Activated CD4-positive, alpha-beta memory T cell treated with anti-CD3 and anti-CD28 coated beads for 36 hours (primary cell): ENCODE measurements at regions not wholly inside any gene's neighbourhood (a gene's known extent, or its start where the extent isn't known, plus 50 kb on each side); places are given as distances from the start of the nearest gene placed in this dataset.
A peak's percentile ranks its signal among the peaks of the same experiment; 100 is the strongest.
"Not testable (repeated sequence)": the region's sequence is repeated elsewhere in the genome, so short reads cannot be mapped to it uniquely, and the experiment has no call there.

Experiments used
- CTCF ChIA-PET: fragments of 350-600 bp; sonication (Branson Sonifier 250); formaldehyde crosslinking; loops from one replicate; lab custom pipeline; 2021; ENCODE audit warnings: antibody characterized with exemption, inconsistent platforms; lab: Charles Lee
- POLR2A ChIA-PET: fragments of 350-600 bp; sonication (Branson Sonifier 250); formaldehyde crosslinking; loops from one replicate; lab custom pipeline; 2021; ENCODE audit warnings: antibody characterized with exemption; lab: Charles Lee
- DNase-seq: peaks from one replicate; pipeline ENCODE4 v3.0.0-alpha.2; 2020
- H3K27ac Mint-ChIP-seq: one replicate; pipeline ENCODE4 v1.8.0; 2021; ENCODE audit warnings: mixed read lengths
- H3K27me3 Mint-ChIP-seq: one replicate; pipeline ENCODE4 v1.8.0; 2021; ENCODE audit warnings: mixed read lengths
- H3K36me3 Mint-ChIP-seq: one replicate; pipeline ENCODE4 v1.8.0; 2021; ENCODE audit warnings: mixed read lengths
- H3K4me1 Mint-ChIP-seq: one replicate; pipeline ENCODE4 v1.8.0; 2021; ENCODE audit warnings: low read depth, mixed read lengths
- H3K4me3 Mint-ChIP-seq: one replicate; pipeline ENCODE4 v1.8.0; 2021; ENCODE audit warnings: mild to moderate bottlenecking, mixed read lengths
- H3K9me3 Mint-ChIP-seq: one replicate; pipeline ENCODE4 v1.8.0; 2021; ENCODE audit warnings: mixed read lengths
- intact Hi-C: fragments of 100-400 bp; cut with micrococcal nuclease; formaldehyde crosslinking; loops from one replicate; pipeline ENCODE4 v1.15.1; 2023

GRCh38 chr11:21752475-21753243 lies 440.2 kb upstream of the ANO5 start:
- H3K27ac Mint-ChIP-seq, POLR2A ChIA-PET, H3K36me3 Mint-ChIP-seq, H3K27me3 Mint-ChIP-seq, CTCF ChIA-PET, H3K4me1 Mint-ChIP-seq, intact Hi-C loops, DNase-seq: not testable (repeated sequence)
- Mint-ChIP-seq H3K9me3 (peaks cover 33% of the 10 kb centered on the region), H3K4me3 (peak overlapping the region; percentile 25)

- POLR2A ChIA-PET, intact Hi-C loops, H3K27me3 Mint-ChIP-seq, H3K4me1 Mint-ChIP-seq, H3K4me3 Mint-ChIP-seq, CTCF ChIA-PET, H3K36me3 Mint-ChIP-seq, H3K27ac Mint-ChIP-seq, DNase-seq: not testable (repeated sequence)
- peaks cover 33% of the 10 kb centered on the region for H3K9me3 Mint-ChIP-seq
These were observed 439.6 kb upstream of the ANO5 start for GRCh38 chr11:21753244-21753767.

GRCh38 chr11:21761000-21761399 lies 431.9 kb upstream of the ANO5 start:
- H3K27me3 Mint-ChIP-seq = no peaks in the 10 kb centered on the region
- H3K9me3 Mint-ChIP-seq = peaks cover 34% of the 10 kb centered on the region
- DNase-seq = no peak
- H3K36me3 Mint-ChIP-seq = no peaks in the 10 kb centered on the region
- no peaks in the 10 kb centered on the region for H3K4me1 Mint-ChIP-seq
- H3K4me3 Mint-ChIP-seq = no peak overlapping the region
- intact Hi-C loops = no loop called here
- no peak overlapping the region for H3K27ac Mint-ChIP-seq
- POLR2A ChIA-PET = no interaction called here
- CTCF ChIA-PET = no interaction called here

GRCh38 chr11:21768388-21768787 lies 424.5 kb upstream of the ANO5 start:
- H3K9me3 Mint-ChIP-seq = peaks cover 6% of the 10 kb centered on the region
- no peak for DNase-seq
- POLR2A ChIA-PET = no interaction called here
- no peak overlapping the region for H3K27ac Mint-ChIP-seq
- CTCF ChIA-PET = no interaction called here
- H3K4me1 Mint-ChIP-seq = no peaks in the 10 kb centered on the region
- intact Hi-C loops = no loop called here
- H3K4me3 Mint-ChIP-seq = no peak overlapping the region
- no peaks in the 10 kb centered on the region for H3K27me3 Mint-ChIP-seq
- H3K36me3 Mint-ChIP-seq = no peaks in the 10 kb centered on the region

- intact Hi-C loops = no loop called here
- ChIA-PET CTCF (no interaction called here), POLR2A (no interaction called here)
- H3K9me3 Mint-ChIP-seq = peaks cover 6% of the 10 kb centered on the region
- no peaks in the 10 kb centered on the region for H3K27me3 Mint-ChIP-seq
- no peaks in the 10 kb centered on the region for H3K36me3 Mint-ChIP-seq
- no peak overlapping the region for H3K27ac Mint-ChIP-seq
- no peak for DNase-seq
- H3K4me3 Mint-ChIP-seq = no peak overlapping the region
- H3K4me1 Mint-ChIP-seq = no peaks in the 10 kb centered on the region
These were observed 423.7 kb upstream of the ANO5 start for GRCh38 chr11:21769188-21769587.

- ChIA-PET POLR2A (no interaction called here), CTCF (no interaction called here)
- Mint-ChIP-seq H3K4me1 (no peaks in the 10 kb centered on the region), H3K4me3 (no peak overlapping the region), H3K9me3 (peaks cover 12% of the 10 kb centered on the region), H3K27me3 (no peaks in the 10 kb centered on the region), H3K36me3 (no peaks in the 10 kb centered on the region), H3K27ac (no peak overlapping the region)
- intact Hi-C loops = no loop called here
- no peak for DNase-seq
These were observed 421.8 kb upstream of the ANO5 start for GRCh38 chr11:21771097-21771496.

- no peaks in the 10 kb centered on the region for H3K27me3 Mint-ChIP-seq
- DNase-seq = no peak
- H3K36me3 Mint-ChIP-seq = no peaks in the 10 kb centered on the region
- H3K4me3 Mint-ChIP-seq = no peak overlapping the region
- intact Hi-C loops = no loop called here
- H3K9me3 Mint-ChIP-seq = peaks cover 19% of the 10 kb centered on the region
- ChIA-PET CTCF (no interaction called here), POLR2A (no interaction called here)
- no peaks in the 10 kb centered on the region for H3K4me1 Mint-ChIP-seq
- H3K27ac Mint-ChIP-seq = no peak overlapping the region
These were observed 418.7 kb upstream of the ANO5 start for GRCh38 chr11:21774212-21774611.

- Mint-ChIP-seq H3K27ac (no peak overlapping the region), H3K36me3 (no peaks in the 10 kb centered on the region), H3K4me3 (no peak overlapping the region), H3K4me1 (no peaks in the 10 kb centered on the region), H3K27me3 (no peaks in the 10 kb centered on the region), H3K9me3 (peaks cover 19% of the 10 kb centered on the region)
- intact Hi-C loops = no loop called here
- ChIA-PET CTCF (no interaction called here), POLR2A (no interaction called here)
- DNase-seq = no peak
These were observed 417.0 kb upstream of the ANO5 start for GRCh38 chr11:21775911-21776310.

GRCh38 chr11:21783954-21784353 lies 408.9 kb upstream of the ANO5 start:
- H3K4me3 Mint-ChIP-seq = no peak overlapping the region
- no peak overlapping the region for H3K27ac Mint-ChIP-seq
- H3K27me3 Mint-ChIP-seq = no peaks in the 10 kb centered on the region
- ChIA-PET CTCF (no interaction called here), POLR2A (no interaction called here)
- intact Hi-C loops = no loop called here
- no peaks in the 10 kb centered on the region for H3K4me1 Mint-ChIP-seq
- no peaks in the 10 kb centered on the region for H3K36me3 Mint-ChIP-seq
- H3K9me3 Mint-ChIP-seq = peaks cover 24% of the 10 kb centered on the region
- DNase-seq = no peak

- Mint-ChIP-seq H3K27me3 (no peaks in the 10 kb centered on the region), H3K27ac (no peak overlapping the region), H3K9me3 (peaks cover 31% of the 10 kb centered on the region), H3K36me3 (no peaks in the 10 kb centered on the region), H3K4me1 (no peaks in the 10 kb centered on the region), H3K4me3 (no peak overlapping the region)
- ChIA-PET CTCF (no interaction called here), POLR2A (no interaction called here)
- intact Hi-C loops = no loop called here
- no peak for DNase-seq
These were observed 407.5 kb upstream of the ANO5 start for GRCh38 chr11:21785351-21785750.

GRCh38 chr11:21794306-21794705 lies 398.6 kb upstream of the ANO5 start:
- no peak for DNase-seq
- ChIA-PET CTCF (no interaction called here), POLR2A (no interaction called here)
- Mint-ChIP-seq H3K4me1 (no peaks in the 10 kb centered on the region), H3K27ac (no peak overlapping the region), H3K27me3 (no peaks in the 10 kb centered on the region), H3K36me3 (no peaks in the 10 kb centered on the region), H3K9me3 (peaks cover 36% of the 10 kb centered on the region), H3K4me3 (no peak overlapping the region)
- intact Hi-C loops = no loop called here

GRCh38 chr11:21798216-21798615 lies 394.7 kb upstream of the ANO5 start:
- ChIA-PET CTCF (no interaction called here), POLR2A (no interaction called here)
- no peaks in the 10 kb centered on the region for H3K4me1 Mint-ChIP-seq
- no peaks in the 10 kb centered on the region for H3K27me3 Mint-ChIP-seq
- no peak for DNase-seq
- intact Hi-C loops = no loop called here
- H3K36me3 Mint-ChIP-seq = no peaks in the 10 kb centered on the region
- H3K27ac Mint-ChIP-seq = no peak overlapping the region
- no peak overlapping the region for H3K4me3 Mint-ChIP-seq
- H3K9me3 Mint-ChIP-seq = peaks cover 35% of the 10 kb centered on the region

- peaks cover 23% of the 10 kb centered on the region for H3K9me3 Mint-ChIP-seq
- H3K36me3 Mint-ChIP-seq, intact Hi-C loops, H3K4me3 Mint-ChIP-seq, DNase-seq, H3K27ac Mint-ChIP-seq, POLR2A ChIA-PET, H3K4me1 Mint-ChIP-seq, H3K27me3 Mint-ChIP-seq, CTCF ChIA-PET: not testable (repeated sequence)
These were observed 388.4 kb upstream of the ANO5 start for GRCh38 chr11:21804523-21804922.
